ENCODE measurements at regions not wholly inside any gene's neighbourhood (a gene's known extent, or its start where the extent isn't known, plus 50 kb on each side); places are given as distances from the start of the nearest gene placed in this dataset.
"Not testable (repeated sequence)": the region's sequence is repeated elsewhere in the genome, so short reads cannot be mapped to it uniquely, and the experiment has no call there.

DNA sequence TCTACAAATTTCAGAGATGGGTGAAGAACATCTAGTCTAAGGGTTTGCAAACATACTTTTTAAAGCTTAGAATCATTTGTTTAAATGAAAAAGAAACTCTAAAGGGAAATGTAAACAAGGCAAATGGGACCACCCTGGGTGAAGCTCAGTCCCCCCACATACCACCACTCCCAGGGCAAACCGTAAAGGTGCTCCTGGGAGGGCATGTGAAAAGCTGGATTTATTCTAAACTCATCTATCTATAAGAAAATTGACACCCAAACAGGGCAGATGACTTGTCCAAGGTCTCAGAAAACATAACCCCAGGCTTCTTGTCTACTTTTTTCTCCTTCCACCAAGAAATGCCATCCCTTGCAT lies 223.3 kb upstream of the PRKCQ start:
- DNase-seq (ENCODE audit: low spot score in 2 of 2) (no peak), ATAC-seq (no peak)
- Mint-ChIP-seq H3K9me3 (no peaks in the 10 kb centered on the region), H3K36me3 (no peaks in the 10 kb centered on the region), H3K27ac (no peak overlapping the region)

DNA sequence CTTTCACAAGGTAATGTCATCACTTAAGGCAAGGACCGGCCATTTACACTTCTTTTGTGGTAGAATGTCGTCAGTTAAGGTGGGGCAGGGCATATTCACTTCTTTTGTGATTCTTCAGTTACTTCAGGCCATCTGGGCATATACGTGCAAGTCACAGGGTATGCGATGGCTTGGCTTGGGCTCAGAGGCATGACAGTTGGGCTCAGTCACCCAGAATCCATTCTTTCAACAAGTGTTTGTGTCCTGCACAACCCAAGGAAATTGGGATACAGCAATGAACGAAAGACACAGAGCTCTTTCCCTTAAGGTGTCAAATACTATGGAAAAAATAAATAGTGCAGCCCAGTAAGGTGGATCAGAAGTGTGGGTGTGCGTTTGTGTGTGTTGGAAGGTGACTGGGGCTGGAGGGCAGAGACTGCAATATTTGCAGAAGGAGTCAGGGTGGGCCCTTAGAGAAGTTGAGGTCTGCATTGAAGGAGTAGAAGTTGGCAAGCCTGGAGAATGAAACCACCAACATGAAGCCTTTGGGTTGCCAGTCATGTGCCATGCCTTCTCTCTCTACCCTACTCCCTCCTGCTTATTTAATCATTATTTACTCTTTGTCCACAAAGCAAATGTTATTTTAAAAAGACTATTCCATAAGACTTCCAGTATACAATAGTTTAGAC lies 222.8 kb upstream of the PRKCQ start:
- no peaks in the 10 kb centered on the region for H3K9me3 Mint-ChIP-seq
- H3K27ac Mint-ChIP-seq, result no peak overlapping the region
- no peak for DNase-seq (ENCODE audit: low spot score in 2 of 2)
- no peak for ATAC-seq
- no peaks in the 10 kb centered on the region for H3K36me3 Mint-ChIP-seq

GRCh38 chr10:6796231-6796630 lies 216.2 kb upstream of the PRKCQ start:
- no peak for ATAC-seq
- no peaks in the 10 kb centered on the region for H3K9me3 Mint-ChIP-seq

DNA sequence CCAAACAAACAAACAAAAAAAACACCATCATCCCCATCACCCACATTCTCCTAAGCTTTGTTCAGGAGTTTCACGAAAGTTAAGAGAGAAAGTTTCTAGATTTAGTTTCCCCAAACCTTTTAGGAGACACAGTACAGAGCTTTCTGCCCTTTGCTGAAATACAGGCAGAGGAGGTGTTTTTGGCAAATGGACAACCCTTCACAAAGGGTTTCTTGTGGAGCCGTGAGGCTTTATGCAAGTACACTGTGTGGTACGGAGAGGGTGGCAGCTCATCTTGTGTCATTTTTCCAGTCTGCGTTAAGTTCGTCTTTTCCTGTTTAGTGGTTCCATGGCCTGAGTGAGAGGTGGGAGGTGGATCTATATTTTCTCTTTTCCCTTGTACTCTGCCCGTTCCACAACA lies 215.5 kb upstream of the PRKCQ start:
- no peak overlapping the region for H3K27ac Mint-ChIP-seq
- ATAC-seq, result no peak

More at GRCh38 chr10:6796231-6796630, 216.2 kb upstream of the PRKCQ start:
- Mint-ChIP-seq H3K36me3 (no peaks in the 10 kb centered on the region), H3K27ac (no peak overlapping the region)
- DNase-seq (ENCODE audit: low spot score in 2 of 2), result no peak

GRCh38 chr10:6794841-6795240 lies 214.8 kb upstream of the PRKCQ start:
- H3K9me3 Mint-ChIP-seq; DNase-seq (ENCODE audit: low spot score in 2 of 2); H3K36me3 Mint-ChIP-seq; ATAC-seq; H3K27ac Mint-ChIP-seq: not testable (repeated sequence)

More for the DNA sequence above, 215.5 kb upstream of the PRKCQ start:
- Mint-ChIP-seq H3K9me3 (no peaks in the 10 kb centered on the region), H3K36me3 (no peaks in the 10 kb centered on the region)
- no peak for DNase-seq (ENCODE audit: low spot score in 2 of 2)

DNA sequence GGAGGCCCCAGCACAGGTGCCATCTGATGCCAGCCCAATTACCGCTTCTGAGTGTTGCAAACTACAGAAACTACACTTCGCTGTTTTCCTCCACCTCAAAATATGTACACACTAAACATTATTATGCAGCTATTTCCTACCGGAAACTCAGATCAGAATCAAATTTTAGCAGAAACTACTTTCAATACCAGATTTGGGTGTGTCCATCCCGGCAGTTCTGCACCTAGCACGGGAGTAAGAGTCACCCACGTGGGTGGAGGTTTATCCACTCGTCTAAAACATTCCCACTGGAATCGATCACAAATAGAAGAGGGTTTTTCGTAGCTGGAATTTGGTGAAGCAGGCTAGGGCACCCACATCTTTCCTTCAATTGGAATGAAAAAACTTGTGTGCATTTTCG lies 214.4 kb upstream of the PRKCQ start:
- Mint-ChIP-seq H3K9me3 (no peaks in the 10 kb centered on the region), H3K27ac (no peak overlapping the region), H3K36me3 (no peaks in the 10 kb centered on the region)
- ATAC-seq (no peak), DNase-seq (ENCODE audit: low spot score in 2 of 2) (no peak)

- ATAC-seq (no peak), DNase-seq (ENCODE audit: low spot score in 2 of 2) (no peak)
- Mint-ChIP-seq H3K27ac (no peak overlapping the region), H3K9me3 (no peaks in the 10 kb centered on the region), H3K36me3 (no peaks in the 10 kb centered on the region)
Observed at GRCh38 chr10:6788731-6789130, 208.7 kb upstream of the PRKCQ start.

DNA sequence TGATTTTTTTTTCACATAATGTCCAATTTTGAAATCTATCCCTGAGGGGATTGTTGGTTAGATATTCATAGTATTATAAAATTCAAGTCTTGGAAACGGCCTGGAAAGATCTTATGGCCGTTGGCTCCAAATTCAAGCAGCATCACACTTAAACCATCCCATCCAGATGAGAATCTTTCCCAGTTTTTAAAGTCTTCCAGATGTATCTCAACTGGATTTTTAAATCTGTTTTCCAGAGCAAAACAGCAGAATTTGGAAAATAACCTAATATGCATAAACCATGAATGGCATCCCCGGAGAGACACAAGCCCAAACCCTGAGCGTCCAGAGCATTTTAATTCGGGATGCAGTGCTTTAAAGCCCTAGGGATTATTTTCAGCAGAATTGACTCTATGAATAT lies 208.2 kb upstream of the PRKCQ start:
- ATAC-seq (no peak), DNase-seq (ENCODE audit: low spot score in 2 of 2) (no peak)
- Mint-ChIP-seq H3K36me3 (no peaks in the 10 kb centered on the region), H3K9me3 (no peaks in the 10 kb centered on the region), H3K27ac (no peak overlapping the region)

DNA sequence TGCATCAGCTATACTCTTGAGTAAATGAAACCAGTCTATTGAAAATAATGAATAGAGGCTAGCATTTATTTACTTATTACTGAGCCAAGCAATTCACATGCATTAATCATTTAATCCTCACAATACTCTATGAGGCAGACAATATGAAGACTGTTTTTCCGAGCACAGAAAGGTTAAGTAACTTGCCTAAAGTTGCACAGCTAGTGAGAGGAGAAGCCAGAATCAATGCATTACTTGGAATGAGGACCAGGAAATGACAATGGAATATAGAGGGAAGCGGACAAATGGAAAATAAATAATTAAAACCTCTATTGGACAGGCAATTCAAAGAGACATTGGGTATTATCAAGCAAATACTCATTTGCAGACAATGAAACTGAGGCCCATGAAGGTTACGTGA lies 207.6 kb upstream of the PRKCQ start:
- no peaks in the 10 kb centered on the region for H3K36me3 Mint-ChIP-seq
- ATAC-seq (no peak), DNase-seq (ENCODE audit: low spot score in 2 of 2) (no peak)
- no peak overlapping the region for H3K27ac Mint-ChIP-seq
- H3K9me3 Mint-ChIP-seq, result no peaks in the 10 kb centered on the region

DNA sequence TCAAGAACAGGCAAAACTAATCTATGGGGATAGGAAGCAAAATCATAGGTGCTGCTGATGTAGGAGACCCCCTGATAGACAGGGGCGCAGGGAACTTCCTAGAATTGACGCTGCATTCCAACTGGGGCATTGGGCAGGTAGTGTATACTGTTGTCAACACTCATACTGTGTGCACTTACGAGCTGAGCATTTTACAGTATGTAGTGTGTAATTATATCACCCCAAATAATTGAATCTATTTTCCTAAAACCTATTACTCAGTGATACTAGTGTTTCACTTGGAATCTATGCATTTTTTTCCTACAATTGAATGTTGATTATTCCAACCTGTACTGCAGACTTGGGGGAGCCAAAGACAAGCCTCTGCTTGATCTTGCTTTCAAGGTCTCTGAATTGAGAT lies 207.0 kb upstream of the PRKCQ start:
- Mint-ChIP-seq H3K36me3 (no peaks in the 10 kb centered on the region), H3K27ac (no peak overlapping the region), H3K9me3 (no peaks in the 10 kb centered on the region)
- no peak for ATAC-seq
- no peak for DNase-seq (ENCODE audit: low spot score in 2 of 2)

GRCh38 chr10:6786579-6787031 lies 206.5 kb upstream of the PRKCQ start:
- no peak overlapping the region for H3K27ac Mint-ChIP-seq
- H3K36me3 Mint-ChIP-seq, result no peaks in the 10 kb centered on the region
- no peak for ATAC-seq
- H3K9me3 Mint-ChIP-seq, result no peaks in the 10 kb centered on the region
- no peak for DNase-seq (ENCODE audit: low spot score in 2 of 2)

GRCh38 chr10:6784429-6784828 lies 204.4 kb upstream of the PRKCQ start:
- not testable (repeated sequence) for ATAC-seq; H3K36me3 Mint-ChIP-seq; H3K9me3 Mint-ChIP-seq; H3K27ac Mint-ChIP-seq; DNase-seq (ENCODE audit: low spot score in 2 of 2)

- no peak overlapping the region for H3K27ac Mint-ChIP-seq
- ATAC-seq (no peak), DNase-seq (ENCODE audit: low spot score in 2 of 2) (no peak)
- no peaks in the 10 kb centered on the region for H3K36me3 Mint-ChIP-seq
- no peaks in the 10 kb centered on the region for H3K9me3 Mint-ChIP-seq
Observed at GRCh38 chr10:6783471-6783870, 203.4 kb upstream of the PRKCQ start.

DNA sequence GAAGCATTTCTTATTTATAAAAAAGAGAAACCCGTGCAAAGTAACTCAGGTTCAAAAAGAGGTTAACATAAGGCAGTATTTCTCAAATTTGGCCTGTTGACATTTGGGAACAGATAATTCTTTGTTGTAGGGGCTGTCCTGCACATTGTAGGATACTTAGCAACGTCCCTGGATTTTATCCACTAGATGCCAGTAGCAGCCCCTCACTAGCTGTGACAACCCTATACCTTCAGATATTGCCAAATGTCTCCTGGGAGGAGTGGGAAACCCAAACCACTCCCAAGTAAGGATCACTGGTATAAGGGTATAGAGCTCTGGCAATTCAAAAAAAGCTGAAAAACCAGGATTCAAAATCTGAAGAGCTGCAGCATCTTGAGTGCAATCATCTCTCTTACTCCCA lies 202.3 kb upstream of the PRKCQ start:
- Mint-ChIP-seq H3K9me3 (no peaks in the 10 kb centered on the region), H3K27ac (no peak overlapping the region), H3K36me3 (no peaks in the 10 kb centered on the region)
- no peak for DNase-seq (ENCODE audit: low spot score in 2 of 2)
- ATAC-seq, result no peak

GRCh38 chr10:6781133-6781770 lies 201.2 kb upstream of the PRKCQ start:
- ATAC-seq, result no peak
- Mint-ChIP-seq H3K9me3 (no peaks in the 10 kb centered on the region), H3K36me3 (no peaks in the 10 kb centered on the region), H3K27ac (no peak overlapping the region)
- DNase-seq (ENCODE audit: low spot score in 2 of 2), result no peak

DNA sequence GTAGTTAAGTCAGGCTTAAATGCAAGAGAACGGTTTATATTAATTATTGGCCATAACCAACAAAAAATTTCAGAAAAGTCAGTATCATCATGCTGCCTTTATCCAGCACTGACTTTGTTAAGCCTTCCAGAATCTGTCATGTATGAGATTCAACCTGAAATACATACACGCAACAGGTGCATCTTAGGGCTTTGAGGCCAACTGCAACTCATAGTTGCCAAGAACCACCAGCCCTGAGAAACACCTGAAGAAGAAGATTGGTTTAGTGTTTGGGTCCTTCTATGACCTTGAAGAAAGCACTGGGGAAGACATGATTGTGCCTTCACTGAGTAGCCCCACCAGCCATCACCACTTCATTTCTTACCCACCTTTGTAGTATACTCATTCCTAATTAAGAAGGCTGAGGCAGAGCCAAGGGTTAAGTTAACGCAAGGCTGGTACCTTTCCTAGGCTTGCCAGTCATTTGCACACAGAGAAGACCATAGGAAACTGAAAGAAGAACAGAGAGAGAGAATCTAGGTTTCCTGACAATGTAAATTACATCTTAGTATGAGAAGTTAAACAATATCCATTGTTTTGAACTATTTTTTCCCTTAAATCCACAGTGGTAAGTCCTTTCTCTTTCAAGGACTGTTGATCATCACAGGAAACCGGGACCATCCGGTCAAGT lies 200.1 kb upstream of the PRKCQ start:
- Mint-ChIP-seq H3K36me3 (no peaks in the 10 kb centered on the region), H3K9me3 (no peaks in the 10 kb centered on the region), H3K27ac (no peak overlapping the region)
- no peak for DNase-seq (ENCODE audit: low spot score in 2 of 2)
- ATAC-seq, result no peak

- DNase-seq (ENCODE audit: low spot score in 2 of 2) (no peak), ATAC-seq (no peak)
- Mint-ChIP-seq H3K27ac (no peak overlapping the region), H3K36me3 (no peaks in the 10 kb centered on the region), H3K9me3 (no peaks in the 10 kb centered on the region)
Observed at GRCh38 chr10:6778992-6779701, 199.1 kb upstream of the PRKCQ start.

Measured in activated naive CD4-positive, alpha-beta T cell treated with anti-CD3 and anti-CD28 coated beads, Interleukin-2, amount 50 U/mL, for 72 hours (primary cell).